Tibial nerve (tissue), 4 donors: ENCODE measurements at regions not wholly inside any gene's neighbourhood (a gene's known extent, or its start where the extent isn't known, plus 50 kb on each side); places are given as distances from the start of the nearest gene placed in this dataset.

Source experiments
- CTCF ChIP-seq, 5 experiments: fragments of 200-600 bp in 3 of 5; fragments of 450-650 bp in 2 of 5; sonication (generic) in 3 of 5; IDR thresholded peaks; one replicate each; pipeline ENCODE4 v1.5.1; 2016 to 2019; ENCODE audit warnings: antibody characterized with exemption in 5 of 5, mild to moderate bottlenecking in 3 of 5, moderate library complexity in 2 of 5
- EP300 ChIP-seq, 2 donors: sonication (generic); formaldehyde crosslinking; IDR thresholded peaks; one replicate each; pipeline ENCODE4 v1.6.1; 2017; ENCODE audit warnings: antibody characterized with exemption in 2 of 2, mild to moderate bottlenecking in 1 of 2
- POLR2A ChIP-seq, 2 donors: fragments of 450-650 bp; IDR thresholded peaks; one replicate each; pipeline ENCODE4 v1.6.1; 2017; ENCODE audit warnings: antibody characterized with exemption in 2 of 2, mild to moderate bottlenecking in 2 of 2, moderate library complexity in 2 of 2

- TF ChIP-seq CTCF (IDR thresholded peaks at IDR 0.05) (no peak), POLR2A (IDR thresholded peaks at IDR 0.05) (no peak), EP300 (IDR thresholded peaks at IDR 0.05) (no peak)
Measured at GRCh38 chr3:176583956-176584355, 613.3 kb downstream of the TBL1XR1 start.
